ENCODE measurements at regions not wholly inside any gene's neighbourhood (a gene's known extent, or its start where the extent isn't known, plus 50 kb on each side); places are given as distances from the start of the nearest gene placed in this dataset.

- peaks cover 13% of the 10 kb centered on the region for H3K4me1 ChIP-seq (ENCODE audit: control insufficient read depth, insufficient read depth, low read length)
- H3K9me3 ChIP-seq (ENCODE audit: control insufficient read depth, insufficient read depth, low read depth, low read length), result no peaks in the 10 kb centered on the region
- POLR2A ChIA-PET, result no interaction called here
- TF ChIP-seq ZNF521 (tag by site-specific recombination; IDR thresholded peaks at IDR 0.05) (no peak), ZNF350 (tag by site-specific recombination; IDR thresholded peaks at IDR 0.05) (no peak), ZNF529 (tag by site-specific recombination; IDR thresholded peaks at IDR 0.05; ENCODE audit: insufficient replicate concordance) (no peak), ZNF48 (tag by site-specific recombination; IDR thresholded peaks at IDR 0.05) (no peak), ZNF132 (tag by site-specific recombination; IDR thresholded peaks at IDR 0.05; ENCODE audit: borderline replicate concordance) (no peak), ELK4 (IDR thresholded peaks at IDR 0.05; ENCODE audit: borderline replicate concordance, low read depth, low read length) (no peak), ZNF280D (tag by site-specific recombination; IDR thresholded peaks at IDR 0.05) (no peak), ZNF239 (tag by site-specific recombination; IDR thresholded peaks at IDR 0.05) (no peak), ZNF791 (tag by site-specific recombination; IDR thresholded peaks at IDR 0.05) (no peak), YY2 (tag by site-specific recombination; IDR thresholded peaks at IDR 0.05) (no peak), ZNF76 (tag by site-specific recombination; IDR thresholded peaks at IDR 0.05; ENCODE audit: borderline replicate concordance, low read depth) (no peak), SETDB1 (IDR thresholded peaks at IDR 0.05; ENCODE audit: insufficient read length, low read length) (no peak), FEZF1 (tag by site-specific recombination; IDR thresholded peaks at IDR 0.05) (no peak), ZNF16 (tag by site-specific recombination; IDR thresholded peaks at IDR 0.05; ENCODE audit: low read depth) (no peak), ZNF777 (tag by site-specific recombination; IDR thresholded peaks at IDR 0.05; ENCODE audit: borderline replicate concordance) (no peak), ZNF747 (tag by site-specific recombination; IDR thresholded peaks at IDR 0.05) (no peak)
- TF ChIP-seq, protein P1, sequence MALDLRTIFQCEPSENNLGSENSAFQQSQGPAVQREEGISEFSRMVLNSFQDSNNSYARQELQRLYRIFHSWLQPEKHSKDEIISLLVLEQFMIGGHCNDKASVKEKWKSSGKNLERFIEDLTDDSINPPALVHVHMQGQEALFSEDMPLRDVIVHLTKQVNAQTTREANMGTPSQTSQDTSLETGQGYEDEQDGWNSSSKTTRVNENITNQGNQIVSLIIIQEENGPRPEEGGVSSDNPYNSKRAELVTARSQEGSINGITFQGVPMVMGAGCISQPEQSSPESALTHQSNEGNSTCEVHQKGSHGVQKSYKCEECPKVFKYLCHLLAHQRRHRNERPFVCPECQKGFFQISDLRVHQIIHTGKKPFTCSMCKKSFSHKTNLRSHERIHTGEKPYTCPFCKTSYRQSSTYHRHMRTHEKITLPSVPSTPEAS (tag by site-specific recombination; IDR thresholded peaks at IDR 0.05), result no peak
- TF ChIP-seq, protein P2, sequence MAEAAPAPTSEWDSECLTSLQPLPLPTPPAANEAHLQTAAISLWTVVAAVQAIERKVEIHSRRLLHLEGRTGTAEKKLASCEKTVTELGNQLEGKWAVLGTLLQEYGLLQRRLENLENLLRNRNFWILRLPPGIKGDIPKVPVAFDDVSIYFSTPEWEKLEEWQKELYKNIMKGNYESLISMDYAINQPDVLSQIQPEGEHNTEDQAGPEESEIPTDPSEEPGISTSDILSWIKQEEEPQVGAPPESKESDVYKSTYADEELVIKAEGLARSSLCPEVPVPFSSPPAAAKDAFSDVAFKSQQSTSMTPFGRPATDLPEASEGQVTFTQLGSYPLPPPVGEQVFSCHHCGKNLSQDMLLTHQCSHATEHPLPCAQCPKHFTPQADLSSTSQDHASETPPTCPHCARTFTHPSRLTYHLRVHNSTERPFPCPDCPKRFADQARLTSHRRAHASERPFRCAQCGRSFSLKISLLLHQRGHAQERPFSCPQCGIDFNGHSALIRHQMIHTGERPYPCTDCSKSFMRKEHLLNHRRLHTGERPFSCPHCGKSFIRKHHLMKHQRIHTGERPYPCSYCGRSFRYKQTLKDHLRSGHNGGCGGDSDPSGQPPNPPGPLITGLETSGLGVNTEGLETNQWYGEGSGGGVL (tag by site-specific recombination; IDR thresholded peaks at IDR 0.05), result no peak
- TF ChIP-seq, protein P3, sequence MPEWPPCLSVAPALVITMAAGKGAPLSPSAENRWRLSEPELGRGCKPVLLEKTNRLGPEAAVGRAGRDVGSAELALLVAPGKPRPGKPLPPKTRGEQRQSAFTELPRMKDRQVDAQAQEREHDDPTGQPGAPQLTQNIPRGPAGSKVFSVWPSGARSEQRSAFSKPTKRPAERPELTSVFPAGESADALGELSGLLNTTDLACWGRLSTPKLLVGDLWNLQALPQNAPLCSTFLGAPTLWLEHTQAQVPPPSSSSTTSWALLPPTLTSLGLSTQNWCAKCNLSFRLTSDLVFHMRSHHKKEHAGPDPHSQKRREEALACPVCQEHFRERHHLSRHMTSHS (tag by site-specific recombination; IDR thresholded peaks at IDR 0.05), result no peak
- TF ChIP-seq, protein P4, sequence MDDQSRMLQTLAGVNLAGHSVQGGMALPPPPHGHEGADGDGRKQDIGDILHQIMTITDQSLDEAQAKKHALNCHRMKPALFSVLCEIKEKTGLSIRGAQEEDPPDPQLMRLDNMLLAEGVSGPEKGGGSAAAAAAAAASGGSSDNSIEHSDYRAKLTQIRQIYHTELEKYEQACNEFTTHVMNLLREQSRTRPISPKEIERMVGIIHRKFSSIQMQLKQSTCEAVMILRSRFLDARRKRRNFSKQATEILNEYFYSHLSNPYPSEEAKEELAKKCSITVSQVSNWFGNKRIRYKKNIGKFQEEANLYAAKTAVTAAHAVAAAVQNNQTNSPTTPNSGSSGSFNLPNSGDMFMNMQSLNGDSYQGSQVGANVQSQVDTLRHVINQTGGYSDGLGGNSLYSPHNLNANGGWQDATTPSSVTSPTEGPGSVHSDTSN (CRISPR knock-in tag; IDR thresholded peaks at IDR 0.05), result no peak
- CTCF ChIA-PET, result interaction anchor here (0.6 to 5.6 kb wide), 2 partner anchors 275 to 476 kb away, joined by 3 to 119 read pairs; no protein-coding TSS in a partner anchor
- H3K27ac ChIP-seq (ENCODE audit: extremely low read depth, low read depth, low read length), result no peak overlapping the region
- H3K36me3 ChIP-seq (ENCODE audit: control insufficient read depth in 2 of 2, insufficient read depth in 1 of 2, low read length in 2 of 2), result no peaks in the 10 kb centered on the region
- H3K4me3 ChIP-seq (ENCODE audit: low read depth, low read length), result no peak overlapping the region
These were observed 399.8 kb downstream of the SEC14L1 start for GRCh38 chr17:77540531-77540930.
